ENCODE measurements at regions not wholly inside any gene's neighbourhood (a gene's known extent, or its start where the extent isn't known, plus 50 kb on each side); places are given as distances from the start of the nearest gene placed in this dataset.
"Not testable (repeated sequence)": the region's sequence is repeated elsewhere in the genome, so short reads cannot be mapped to it uniquely, and the experiment has no call there.

DNA sequence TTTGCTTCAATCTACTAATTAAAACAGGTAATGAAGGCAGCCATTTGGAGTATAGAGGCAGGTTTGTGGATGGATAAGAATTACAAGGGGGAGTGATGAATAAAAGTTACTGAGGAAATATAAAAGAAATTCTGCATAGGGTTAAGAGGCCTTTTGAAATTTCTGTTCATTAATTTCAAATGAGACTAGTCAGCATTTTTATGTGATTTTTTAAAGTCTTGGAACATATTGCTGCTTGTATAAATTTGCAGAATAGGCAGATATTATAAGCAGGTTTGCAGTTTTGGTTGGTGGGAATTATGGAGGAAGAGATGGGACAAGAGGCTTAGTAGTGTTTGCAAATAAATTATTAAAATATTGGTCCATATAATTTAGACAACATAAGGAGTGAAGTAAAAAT lies 750.4 kb upstream of the AGA start:
- no peak for DNase-seq

DNA sequence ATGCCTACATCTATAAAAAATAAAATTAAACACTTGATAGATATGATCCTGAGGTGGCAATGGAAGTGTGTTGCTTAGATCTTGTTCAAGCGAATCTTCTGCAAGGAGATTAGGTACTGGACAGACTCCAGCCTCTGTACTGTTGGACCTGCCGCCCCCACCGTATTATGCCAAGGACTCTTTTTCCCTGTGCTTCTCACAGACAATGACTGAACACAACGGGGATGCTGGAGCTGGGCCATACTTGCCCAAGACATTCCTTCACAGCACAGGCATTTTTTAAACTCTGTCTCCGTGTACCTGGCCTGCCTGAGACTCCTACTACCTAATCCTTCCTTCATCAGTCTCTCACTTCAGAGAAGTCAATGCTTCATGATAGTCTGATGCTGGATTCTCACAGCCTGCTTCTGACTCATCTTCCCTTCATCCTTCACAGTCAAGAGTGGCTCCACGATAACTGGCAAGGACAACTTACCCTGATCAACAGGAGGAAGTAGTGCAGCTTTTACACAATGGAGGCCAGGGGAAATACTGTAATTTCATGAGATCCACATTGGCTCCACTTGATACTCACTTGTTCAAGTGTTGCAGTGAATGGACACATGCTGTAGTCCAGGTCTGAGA lies 754.6 kb upstream of the AGA start:
- DNase-seq = no peak

GRCh38 chr4:178198691-178199090 lies 756.5 kb upstream of the AGA start:
- DNase-seq = no peak

GRCh38 chr4:178202422-178202821 lies 760.2 kb upstream of the AGA start:
- DNase-seq = no peak

- DNase-seq = no peak
Observed at GRCh38 chr4:178205826-178206225, 763.6 kb upstream of the AGA start.

DNA sequence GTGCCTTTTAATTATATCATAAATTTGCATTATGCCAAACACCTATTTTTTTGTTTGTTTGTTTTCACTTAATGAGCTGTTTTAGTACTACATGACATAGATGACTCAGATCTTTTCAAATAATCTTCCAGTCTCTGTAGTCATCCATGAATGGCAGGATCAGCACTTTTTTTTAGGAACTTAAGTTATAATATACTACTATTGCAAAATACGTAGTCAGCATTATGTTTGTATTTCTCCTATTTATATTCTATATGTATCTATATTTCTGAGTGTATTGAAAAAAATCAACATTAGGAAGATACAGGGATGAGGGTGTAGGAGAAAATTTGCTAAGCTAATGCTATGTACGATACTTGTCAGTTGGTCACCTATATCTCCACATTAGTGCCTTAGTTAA lies 773.1 kb upstream of the AGA start:
- no peak for DNase-seq

- no peak for DNase-seq
Observed at GRCh38 chr4:178215763-178216162, 773.5 kb upstream of the AGA start.

DNA sequence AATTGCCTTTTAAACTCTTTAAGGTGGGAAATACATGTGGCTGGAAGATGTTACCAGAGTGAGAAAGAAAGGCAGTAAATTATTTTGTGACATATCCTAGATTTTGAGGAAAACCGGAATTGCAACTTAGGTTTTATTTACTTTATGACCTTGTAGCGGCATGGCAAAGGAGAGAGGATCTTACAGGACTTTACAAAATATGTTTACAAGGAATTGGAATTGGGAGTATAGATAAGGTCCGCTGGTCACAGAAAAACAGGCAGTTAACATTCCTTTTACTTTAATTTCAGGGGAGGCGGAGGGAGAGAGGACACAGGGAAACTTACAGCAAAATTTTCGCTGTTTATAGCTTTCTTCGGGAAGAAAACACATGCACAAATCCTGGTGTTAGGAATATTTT lies 784.2 kb upstream of the AGA start:
- not testable (repeated sequence) for DNase-seq

DNA sequence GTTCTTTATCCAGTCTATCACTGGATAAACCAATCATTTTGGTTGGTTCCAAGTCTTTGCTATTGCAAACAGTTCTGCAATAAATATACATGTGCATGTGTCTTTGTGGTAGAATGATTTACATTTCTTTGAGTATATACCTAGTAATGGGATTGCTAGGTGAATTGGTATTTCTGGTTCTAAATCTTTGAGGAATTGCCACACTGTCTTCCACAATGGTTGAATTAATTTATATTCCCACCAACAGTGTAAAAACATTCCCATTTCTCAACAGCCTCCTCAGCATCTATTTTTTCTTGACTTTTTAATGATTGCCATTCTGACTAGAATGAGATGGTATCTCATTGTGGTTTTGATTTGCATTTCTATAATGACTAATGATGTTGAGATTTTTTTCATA lies 791.7 kb upstream of the AGA start:
- DNase-seq = no peak

- no peak for DNase-seq
Observed at GRCh38 chr4:178240891-178241290, 798.7 kb upstream of the AGA start.

DNA sequence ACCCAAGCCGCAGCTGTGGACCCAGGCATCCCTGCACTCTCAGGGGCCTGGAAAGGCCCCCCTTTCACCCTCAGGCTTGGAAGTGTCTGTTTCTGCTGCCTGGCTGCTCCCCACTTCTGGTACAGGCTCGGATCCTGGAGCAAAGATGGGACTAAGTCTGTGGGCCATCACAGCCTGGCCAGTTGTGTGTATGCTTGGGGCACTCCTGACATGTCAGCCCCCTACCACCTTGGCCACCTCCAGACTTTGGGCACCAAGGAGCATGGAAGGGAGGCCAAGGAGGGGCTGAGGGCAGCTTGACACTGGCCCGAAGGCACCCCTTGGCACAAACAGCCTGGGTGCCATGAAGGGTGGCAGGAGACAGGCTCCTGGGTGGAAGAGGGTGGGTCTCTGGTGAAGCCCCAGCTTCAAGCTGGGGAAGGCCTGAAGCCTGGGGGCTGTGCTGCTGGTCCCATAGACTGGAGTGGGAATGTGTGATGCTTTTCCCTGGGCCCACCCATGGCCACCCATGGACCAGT lies 799.4 kb upstream of the AGA start:
- DNase-seq = no peak

GRCh38 chr4:178242655-178243054 lies 800.4 kb upstream of the AGA start:
- DNase-seq = no peak

- no peak for DNase-seq
Observed at GRCh38 chr4:178244785-178245184, 802.5 kb upstream of the AGA start.

GRCh38 chr4:178255172-178255571 lies 812.9 kb upstream of the AGA start:
- no peak for DNase-seq

DNA sequence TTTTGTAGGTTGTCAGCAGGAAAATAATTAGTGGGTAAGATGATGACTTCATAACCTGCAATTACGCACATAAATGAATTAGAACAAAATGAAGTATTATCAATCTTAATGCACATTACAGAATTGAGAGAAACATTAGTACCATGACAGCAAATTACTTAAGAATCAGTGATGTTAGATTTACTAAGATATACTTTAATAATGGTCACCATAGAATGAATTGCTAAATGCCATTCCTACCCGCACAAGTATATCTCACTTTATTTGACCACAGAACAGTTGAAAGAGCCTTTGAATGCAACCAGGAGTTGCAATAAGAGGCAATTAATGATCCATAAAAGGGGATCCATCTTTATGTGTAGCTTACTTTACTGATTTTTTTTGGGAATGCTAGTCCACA lies 816.4 kb upstream of the AGA start:
- DNase-seq = no peak

DNA sequence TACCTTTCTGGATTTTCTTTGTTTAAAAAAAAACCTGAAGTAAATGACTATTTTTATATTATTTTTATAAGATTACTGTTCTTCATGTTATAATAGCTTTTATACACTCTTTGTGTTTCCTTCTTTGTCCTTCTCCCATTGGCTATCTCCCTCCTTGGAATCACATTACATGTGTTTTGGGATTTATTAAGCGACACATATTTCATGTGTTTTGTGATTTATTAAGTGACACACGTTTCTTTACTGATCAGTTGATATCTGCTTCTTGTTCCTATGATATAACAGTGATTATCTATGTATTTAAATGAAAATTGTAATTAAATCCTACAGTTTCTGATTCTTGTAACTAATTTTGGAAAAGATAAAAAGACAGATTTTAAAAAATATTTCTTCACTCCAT lies 817.3 kb upstream of the AGA start:
- DNase-seq = no peak

GRCh38 chr4:178264001-178264400 lies 821.8 kb upstream of the AGA start:
- no peak for DNase-seq

DNA sequence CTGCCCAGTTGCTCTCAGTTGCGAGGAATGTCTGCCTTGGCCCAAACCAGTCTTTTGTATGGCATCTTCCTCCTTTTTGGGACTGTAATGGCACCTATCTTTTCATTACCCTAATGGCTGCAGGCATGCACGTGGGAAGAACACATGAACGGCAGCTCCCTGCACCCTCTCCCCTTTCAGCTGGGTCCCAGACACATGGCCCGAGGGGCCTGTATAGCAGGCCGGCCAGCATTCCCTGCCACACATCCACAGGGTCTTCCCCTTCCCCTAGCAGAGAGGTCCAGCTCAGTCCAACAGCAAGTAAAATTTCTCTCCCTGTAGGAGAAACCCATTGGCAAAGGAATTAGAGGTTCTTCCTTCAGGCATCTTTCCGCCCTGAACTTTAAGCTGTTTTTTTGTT lies 829.1 kb upstream of the AGA start:
- no peak for DNase-seq

DNA sequence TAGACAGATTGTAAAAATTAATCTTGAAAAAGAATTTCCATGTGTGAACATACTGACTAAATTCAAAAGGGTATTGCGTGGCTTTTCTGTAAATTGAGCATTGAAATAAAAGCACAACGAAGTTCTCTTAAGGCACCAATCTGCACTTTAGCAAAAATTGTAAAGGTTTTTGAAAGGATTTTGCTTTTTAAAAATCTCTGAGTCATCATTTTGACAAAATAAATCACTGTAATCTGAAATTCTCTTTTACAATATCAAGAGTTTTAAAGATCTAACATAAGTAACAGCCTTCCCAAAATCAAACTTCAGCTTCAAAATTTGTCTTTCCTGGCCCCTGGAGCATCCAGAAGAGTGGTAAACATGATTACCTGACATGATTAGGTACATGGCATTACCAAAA lies 830.9 kb upstream of the AGA start:
- no peak for DNase-seq

GRCh38 chr4:178275671-178276360 lies 833.6 kb upstream of the AGA start:
- DNase-seq = no peak

GRCh38 chr4:178280362-178280761 lies 838.1 kb upstream of the AGA start:
- DNase-seq = no peak

GRCh38 chr4:178288462-178288861 lies 846.2 kb upstream of the AGA start:
- DNase-seq = no peak

GRCh38 chr4:178293601-178294000 lies 851.4 kb upstream of the AGA start:
- no peak for DNase-seq

GRCh38 chr4:178296669-178297068 lies 854.4 kb upstream of the AGA start:
- DNase-seq = no peak

DNA sequence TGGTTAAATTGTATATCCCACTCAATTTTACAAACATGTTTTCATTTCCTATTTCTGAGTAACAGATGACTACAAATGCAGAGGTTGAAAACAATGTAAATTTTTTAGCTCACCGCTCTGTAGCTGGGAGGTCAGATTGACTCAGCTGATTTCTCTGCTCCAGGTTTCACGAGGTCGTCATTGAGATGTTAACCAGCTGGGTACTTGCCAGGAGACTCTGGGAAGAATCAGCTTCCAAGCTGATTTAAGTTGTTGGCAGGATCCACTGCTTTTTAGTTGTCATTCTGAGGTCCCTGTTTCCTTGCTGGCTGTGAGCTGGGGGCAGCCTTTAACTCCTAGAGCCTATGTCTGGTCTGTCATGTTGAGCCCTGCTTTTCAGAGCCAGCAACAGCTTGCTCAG lies 864.3 kb upstream of the AGA start:
- DNase-seq = no peak
